Gastroesophageal sphincter (tissue), 4 donors: ENCODE measurements at regions not wholly inside any gene's neighbourhood (a gene's known extent, or its start where the extent isn't known, plus 50 kb on each side); places are given as distances from the start of the nearest gene placed in this dataset.

ENCODE experiments used
- ATAC-seq: fragments of 150-250 bp; one replicate; pipeline ENCODE4 v1.9.1; 2016; ENCODE audit warnings: mild to moderate bottlenecking, moderate library complexity
- H3K27ac ChIP-seq, 4 donors: fragments of 200-600 bp; sonication (generic) in 3 of 4; 1 replicate in 3 of 4; 2 replicates in 1 of 4; pipeline ENCODE4 v1.5.1; 2016 to 2019
- H3K27me3 ChIP-seq: fragments of 200-600 bp; sonication (generic); one replicate; pipeline ENCODE4 v1.5.1; 2019
- H3K36me3 ChIP-seq, 2 donors: fragments of 200-600 bp; sonication (generic); one replicate each; pipeline ENCODE4 v1.5.1; 2019; ENCODE audit warnings: control low read depth in 1 of 2
- H3K4me1 ChIP-seq, 3 donors: fragments of 200-600 bp; sonication (generic); 1 replicate in 2 of 3; 2 replicates in 1 of 3; pipeline ENCODE4 v1.5.1; 2016 to 2019; ENCODE audit warnings: control low read depth in 2 of 3
- H3K4me3 ChIP-seq, 2 donors: fragments of 200-600 bp; sonication (generic); one replicate each; pipeline ENCODE4 v1.5.1; 2019; ENCODE audit warnings: mild to moderate bottlenecking in 1 of 2, moderate library complexity in 1 of 2
- H3K9me3 ChIP-seq, 3 donors: fragments of 200-600 bp; sonication (generic); one replicate each; pipeline ENCODE4 v1.5.1; 2017 to 2019; ENCODE audit warnings: control low read depth in 2 of 3
- CTCF ChIP-seq, 4 experiments: fragments of 200-600 bp in 2 of 4; fragments of 450-650 bp in 2 of 4; sonication (generic) in 1 of 4; IDR thresholded peaks; one replicate each; pipeline ENCODE4 v1.5.1; 2017 to 2019; ENCODE audit warnings: antibody characterized with exemption in 4 of 4, mild to moderate bottlenecking in 2 of 4, moderate library complexity in 2 of 4
- EP300 ChIP-seq: sonication (generic); formaldehyde crosslinking; IDR thresholded peaks from one replicate; pipeline ENCODE4 v1.6.1; 2017; ENCODE audit warnings: antibody characterized with exemption, mild to moderate bottlenecking
- POLR2A ChIP-seq, 2 donors: fragments of 450-650 bp; IDR thresholded peaks; one replicate each; pipeline ENCODE4 v1.6.1; 2017; ENCODE audit warnings: antibody characterized with exemption in 2 of 2, mild to moderate bottlenecking in 2 of 2, moderate library complexity in 1 of 2
- POLR2AphosphoS5 ChIP-seq: sonication (generic); formaldehyde crosslinking; IDR thresholded peaks from one replicate; pipeline ENCODE4 v1.6.1; 2017; ENCODE audit warnings: antibody characterized with exemption
- whole genome bisulfite sequencing, 2 donors: methylation state at CpG; one replicate each; pipeline ENCODE4 v1.1.5; 2018; ENCODE audit warnings: low coverage in 1 of 2; 5-methylcytosine and 5-hydroxymethylcytosine counted together

GRCh38 chr2:42861321-42861720 lies 68.9 kb upstream of the HAAO start:
- H3K4me3 ChIP-seq: no peak overlapping the region
- H3K27me3 ChIP-seq: no peaks in the 10 kb centered on the region
- peaks cover 0 to 28% (median 6%) of the 10 kb centered on the region in 3 donors for H3K4me1 ChIP-seq
- no peak for ATAC-seq
- TF ChIP-seq EP300: no peak
- 95 to 100% methylated on average over 1 to 2 of the region's 2 CpGs for WGBS, 2 donors
- H3K36me3 ChIP-seq: no peaks in the 10 kb centered on the region
- H3K9me3 ChIP-seq: peaks cover 0 to 9% (median 0%) of the 10 kb centered on the region in 3 donors
- peak overlapping the region in 1 of 4 donors; percentile 0 for H3K27ac ChIP-seq

- no peak overlapping the region for H3K4me3 ChIP-seq
- H3K27ac ChIP-seq: peak overlapping the region in 2 of 4 donors; percentile 0 to 26
- TF ChIP-seq POLR2AphosphoS5: no peak
- TF ChIP-seq EP300: no peak
- TF ChIP-seq POLR2A (IDR thresholded peaks at IDR 0.05): no peak
- TF ChIP-seq CTCF (IDR thresholded peaks at IDR 0.05): no peak
- H3K27me3 ChIP-seq: no peaks in the 10 kb centered on the region
- ATAC-seq: no peak
- peaks cover 0 to 21% (median 1%) of the 10 kb centered on the region in 3 donors for H3K4me1 ChIP-seq
- H3K36me3 ChIP-seq: no peaks in the 10 kb centered on the region
- 63 to 92% methylated on average over 2 to 5 of the region's 5 CpGs for WGBS, 2 donors
- peaks cover 0 to 9% (median 0%) of the 10 kb centered on the region in 3 donors for H3K9me3 ChIP-seq
Observed at GRCh38 chr2:42860319-42861094, 68.1 kb upstream of the HAAO start.

- H3K27ac ChIP-seq: peak overlapping the region in 2 of 4 donors; percentile 23 to 26
Observed at GRCh38 chr2:42859791-42860190, 67.4 kb upstream of the HAAO start.

GRCh38 chr2:42859006-42859552 lies 66.7 kb upstream of the HAAO start:
- 67 to 75% methylated on average over 1 to 2 of the region's 2 CpGs for WGBS, 2 donors
- no peak for TF ChIP-seq EP300
- TF ChIP-seq CTCF (IDR thresholded peaks at IDR 0.05): peak in 3 of 4 experiments; percentile 88 to 94 (median 92)
- no peak for ATAC-seq
- H3K36me3 ChIP-seq: no peaks in the 10 kb centered on the region
- no peak overlapping the region for H3K4me3 ChIP-seq
- peaks cover 0 to 29% (median 12%) of the 10 kb centered on the region in 3 donors for H3K4me1 ChIP-seq
- H3K27me3 ChIP-seq: no peaks in the 10 kb centered on the region
- H3K9me3 ChIP-seq: peaks cover 0 to 9% (median 0%) of the 10 kb centered on the region in 3 donors
- peak overlapping the region in 1 of 4 donors; percentile 26 for H3K27ac ChIP-seq

More at GRCh38 chr2:42859791-42860190, 67.4 kb upstream of the HAAO start:
- TF ChIP-seq CTCF (IDR thresholded peaks at IDR 0.05) (no peak), POLR2A (IDR thresholded peaks at IDR 0.05) (no peak), EP300 (no peak), POLR2AphosphoS5 (no peak)
- Histone ChIP-seq H3K27me3 (no peaks in the 10 kb centered on the region), H3K4me1 (peaks cover 0 to 22% (median 5%) of the 10 kb centered on the region in 3 donors), H3K9me3 (peaks cover 0 to 9% (median 0%) of the 10 kb centered on the region in 3 donors), H3K36me3 (no peaks in the 10 kb centered on the region), H3K4me3 (no peak overlapping the region)
- WGBS, 2 donors: 50 to 67% methylated on average over 4 of the region's 4 CpGs
- no peak for ATAC-seq

GRCh38 chr2:42858140-42859005 lies 66.0 kb upstream of the HAAO start:
- 58 to 79% methylated on average over 1 to 4 of the region's 4 CpGs for WGBS, 2 donors
- H3K4me3 ChIP-seq: no peak overlapping the region
- no peaks in the 10 kb centered on the region for H3K36me3 ChIP-seq
- H3K4me1 ChIP-seq: peaks cover 0 to 36% (median 19%) of the 10 kb centered on the region in 3 donors
- ATAC-seq: no peak
- no peaks in the 10 kb centered on the region for H3K27me3 ChIP-seq
- no peak for TF ChIP-seq POLR2A (IDR thresholded peaks at IDR 0.05)
- no peak for TF ChIP-seq EP300
- TF ChIP-seq POLR2AphosphoS5: no peak
- no peak for TF ChIP-seq CTCF (IDR thresholded peaks at IDR 0.05)
- no peak overlapping the region for H3K27ac ChIP-seq
- peaks cover 0 to 9% (median 0%) of the 10 kb centered on the region in 3 donors for H3K9me3 ChIP-seq
